NCI-H1436 treated with DMSO at 0.1 percent for 48 hours (cell line): ENCODE measurements at regions not wholly inside any gene's neighbourhood (a gene's known extent, or its start where the extent isn't known, plus 50 kb on each side); places are given as distances from the start of the nearest gene placed in this dataset.

Experiments
- DNase-seq: peaks from one replicate; lab custom pipeline; 2025; lab: John Stamatoyannopoulos, UW

DNA sequence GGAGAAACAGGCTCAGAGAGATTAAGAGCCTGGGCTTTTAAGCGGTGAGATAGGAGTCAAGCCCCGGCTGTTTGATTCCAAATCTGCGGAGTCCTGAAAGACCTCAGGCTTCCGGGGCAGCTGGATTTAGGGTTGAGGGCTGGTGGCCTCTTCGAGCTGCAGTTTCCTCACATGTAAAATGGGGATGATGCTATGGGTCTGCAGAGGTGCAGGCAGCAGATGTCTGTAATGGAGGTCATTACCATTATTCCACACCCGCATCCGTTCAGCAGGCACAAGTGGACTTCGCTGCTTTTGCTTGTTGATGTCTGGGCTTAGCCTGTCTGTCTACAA, 175.6 kb upstream of the HS6ST1 start:
- no peak for DNase-seq

DNA sequence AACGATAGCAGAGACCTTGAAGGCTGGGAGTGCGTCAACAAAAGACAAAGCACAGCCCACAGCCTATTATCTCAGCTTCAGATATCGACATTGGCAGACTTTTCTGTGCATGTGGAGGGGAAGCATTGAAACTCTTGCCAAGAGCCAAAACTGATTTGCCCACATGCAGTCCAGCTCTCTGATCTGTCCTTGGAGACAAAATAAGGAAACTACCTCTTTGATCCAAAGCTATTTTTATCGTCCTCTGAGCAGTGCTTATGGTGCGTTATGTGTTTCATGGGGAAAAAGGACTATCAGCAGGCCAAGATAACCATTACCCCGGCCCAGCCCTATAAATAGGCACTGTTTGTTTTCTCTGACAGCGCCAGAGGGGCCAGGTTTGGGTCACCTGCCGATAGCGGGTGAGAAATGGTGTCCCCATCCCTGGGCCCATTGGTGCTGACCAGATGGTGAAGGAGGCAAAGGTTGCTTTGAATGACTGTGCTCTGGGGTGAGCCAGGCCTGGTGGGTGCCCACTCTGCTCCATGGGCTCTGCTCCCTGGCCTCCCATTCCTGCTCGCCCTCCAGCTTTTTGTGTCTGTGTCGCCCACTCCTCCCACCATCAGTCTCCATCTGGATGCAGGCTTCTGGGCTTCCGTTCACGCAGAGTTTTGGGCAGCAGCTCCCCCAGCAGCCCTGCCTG, 176.1 kb upstream of the HS6ST1 start:
- DNase-seq = no peak

DNA sequence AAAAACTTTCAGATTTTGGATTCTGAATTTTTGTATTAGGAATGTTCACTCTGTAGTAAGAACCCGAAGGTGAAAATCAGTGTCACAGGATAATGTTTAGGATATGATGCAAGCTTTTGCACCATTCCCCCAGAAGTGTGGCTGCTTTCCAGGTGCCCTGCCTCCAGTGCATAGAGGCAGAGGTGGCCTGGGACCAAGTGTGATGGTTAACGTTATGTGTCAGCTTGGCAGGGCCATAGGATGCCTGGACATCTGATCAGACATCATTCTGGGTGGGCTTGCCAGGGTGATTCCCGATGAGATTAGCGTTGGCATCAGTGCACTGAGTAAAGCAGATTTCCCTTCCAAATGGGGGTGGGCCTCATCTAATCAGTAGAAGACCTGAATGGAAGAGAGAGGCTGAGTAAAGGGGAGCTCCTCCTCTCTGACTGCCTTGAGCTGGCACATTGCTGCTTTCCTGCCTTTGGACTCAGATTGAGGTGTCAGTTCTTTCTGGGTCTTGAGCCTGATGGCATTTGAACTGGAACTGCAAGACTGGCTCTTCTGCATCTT, 177.4 kb upstream of the HS6ST1 start:
- no peak for DNase-seq

- DNase-seq = no peak
These were observed 178.0 kb upstream of the HS6ST1 start for GRCh38 chr2:128496700-128497099.

DNA sequence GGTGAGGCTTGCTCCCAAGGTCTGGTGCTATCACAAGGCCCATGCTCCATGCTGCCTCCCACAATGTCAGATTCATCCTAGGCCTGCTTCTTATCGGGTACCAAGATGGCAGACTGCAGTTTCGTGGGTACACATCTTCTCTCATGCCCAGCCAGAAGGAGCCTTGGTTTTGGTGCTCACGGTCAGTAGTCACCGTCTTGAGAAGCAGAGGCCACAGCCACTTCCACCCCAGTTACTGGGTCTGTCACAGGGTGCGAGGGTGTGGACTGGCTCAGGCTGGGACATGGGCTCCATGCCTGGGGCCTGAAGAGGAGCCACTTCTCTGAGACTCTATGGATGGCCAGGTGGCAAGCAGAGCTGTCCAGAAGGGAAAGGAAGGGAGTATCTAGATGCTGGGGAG, 178.8 kb upstream of the HS6ST1 start:
- no peak for DNase-seq

- no peak for DNase-seq
These were observed 179.4 kb upstream of the HS6ST1 start for GRCh38 chr2:128498086-128498485.

DNA sequence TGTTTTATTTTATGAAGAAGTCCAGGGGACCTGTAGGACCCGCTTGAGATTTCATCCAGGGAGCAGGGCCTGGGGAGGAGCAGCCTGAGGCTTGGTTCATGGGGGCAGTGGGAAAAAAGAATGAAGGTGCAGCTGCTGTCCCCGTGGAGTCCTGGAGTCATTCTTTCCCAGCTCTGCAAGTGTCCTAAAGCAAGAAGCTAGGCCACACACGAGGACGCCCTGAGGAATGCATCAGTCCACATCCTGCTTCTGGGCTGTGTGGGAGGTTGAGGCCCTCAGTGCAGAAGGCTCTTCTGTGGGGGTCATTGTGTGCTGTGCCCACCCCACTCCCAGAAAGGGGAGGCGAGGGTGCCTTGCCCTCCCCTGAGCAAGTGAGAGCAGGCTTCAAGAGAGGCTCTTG, 179.9 kb upstream of the HS6ST1 start:
- DNase-seq = no peak

DNA sequence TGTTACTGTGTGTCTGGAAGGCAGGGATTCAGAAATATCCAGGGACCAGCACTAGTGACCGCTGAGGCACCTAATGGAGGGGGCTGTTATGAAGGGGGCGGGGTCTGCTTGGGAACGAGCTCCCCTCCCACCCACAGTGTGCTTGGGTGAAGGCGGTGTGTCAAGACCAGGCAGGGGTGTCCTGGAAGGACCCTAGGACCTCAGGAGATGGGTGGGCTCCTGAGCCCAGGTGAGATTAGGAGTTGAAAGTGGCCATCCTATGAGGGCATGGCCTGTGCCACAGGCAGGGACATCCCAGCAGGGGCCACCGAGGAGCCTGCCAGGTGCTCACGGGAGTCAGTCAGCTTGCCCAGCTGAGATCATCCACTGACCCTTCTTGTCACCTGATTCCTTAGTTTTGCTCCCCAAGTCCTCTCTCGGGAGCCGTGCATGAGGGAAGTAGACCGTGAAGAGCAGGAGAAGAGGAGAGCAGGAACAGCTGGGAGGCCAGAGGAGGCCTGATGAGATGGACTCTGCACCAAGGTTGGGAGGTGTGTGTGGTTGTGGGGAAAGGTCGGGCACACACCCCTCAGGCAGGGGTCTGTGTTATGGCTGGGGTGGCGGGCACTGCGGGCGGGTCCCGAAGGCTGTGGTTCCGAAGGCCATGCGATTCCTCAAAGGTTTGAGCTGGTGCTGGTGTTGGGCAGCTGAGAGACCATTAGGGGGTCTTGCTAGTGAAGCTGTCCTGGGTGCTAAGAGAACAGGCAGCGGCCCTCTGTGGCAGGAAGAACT, 180.9 kb upstream of the HS6ST1 start:
- no peak for DNase-seq

- no peak for DNase-seq
These were observed 181.6 kb upstream of the HS6ST1 start for GRCh38 chr2:128500138-128500800.

- DNase-seq = no peak
These were observed 182.5 kb upstream of the HS6ST1 start for GRCh38 chr2:128501006-128501690.

- no peak for DNase-seq
These were observed 183.0 kb upstream of the HS6ST1 start for GRCh38 chr2:128501700-128502099.

- DNase-seq = no peak
These were observed 183.5 kb upstream of the HS6ST1 start for GRCh38 chr2:128502200-128502599.

DNA sequence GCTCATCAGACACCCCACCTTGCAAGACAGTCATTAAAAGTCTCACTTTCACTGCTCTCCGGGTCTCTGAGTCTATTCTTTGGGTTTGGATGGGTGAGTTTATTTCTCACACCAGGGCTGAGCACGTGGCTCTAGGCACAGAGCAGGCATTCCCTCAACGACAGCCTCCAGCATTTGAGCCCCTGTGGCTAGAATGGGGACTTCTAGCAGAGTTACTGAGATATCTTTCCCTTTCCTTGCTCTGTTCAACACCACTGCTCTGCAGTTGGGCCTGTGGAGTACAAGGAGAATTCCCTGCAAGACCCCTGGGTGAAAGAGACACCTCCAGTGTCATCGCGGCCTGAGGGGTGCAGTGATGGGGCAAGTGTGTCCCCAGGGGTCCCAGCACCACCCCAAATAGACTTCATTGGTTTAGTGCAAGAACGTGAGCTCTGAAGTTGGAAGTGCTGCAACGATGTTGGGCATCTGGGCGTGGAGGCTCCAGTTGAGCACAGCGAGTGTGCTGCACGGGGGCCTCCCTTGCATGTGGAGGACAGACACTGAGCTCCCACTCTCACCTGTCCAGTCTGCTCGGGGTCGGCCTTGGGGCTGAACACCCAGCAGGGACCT, 184.1 kb upstream of the HS6ST1 start:
- no peak for DNase-seq

DNA sequence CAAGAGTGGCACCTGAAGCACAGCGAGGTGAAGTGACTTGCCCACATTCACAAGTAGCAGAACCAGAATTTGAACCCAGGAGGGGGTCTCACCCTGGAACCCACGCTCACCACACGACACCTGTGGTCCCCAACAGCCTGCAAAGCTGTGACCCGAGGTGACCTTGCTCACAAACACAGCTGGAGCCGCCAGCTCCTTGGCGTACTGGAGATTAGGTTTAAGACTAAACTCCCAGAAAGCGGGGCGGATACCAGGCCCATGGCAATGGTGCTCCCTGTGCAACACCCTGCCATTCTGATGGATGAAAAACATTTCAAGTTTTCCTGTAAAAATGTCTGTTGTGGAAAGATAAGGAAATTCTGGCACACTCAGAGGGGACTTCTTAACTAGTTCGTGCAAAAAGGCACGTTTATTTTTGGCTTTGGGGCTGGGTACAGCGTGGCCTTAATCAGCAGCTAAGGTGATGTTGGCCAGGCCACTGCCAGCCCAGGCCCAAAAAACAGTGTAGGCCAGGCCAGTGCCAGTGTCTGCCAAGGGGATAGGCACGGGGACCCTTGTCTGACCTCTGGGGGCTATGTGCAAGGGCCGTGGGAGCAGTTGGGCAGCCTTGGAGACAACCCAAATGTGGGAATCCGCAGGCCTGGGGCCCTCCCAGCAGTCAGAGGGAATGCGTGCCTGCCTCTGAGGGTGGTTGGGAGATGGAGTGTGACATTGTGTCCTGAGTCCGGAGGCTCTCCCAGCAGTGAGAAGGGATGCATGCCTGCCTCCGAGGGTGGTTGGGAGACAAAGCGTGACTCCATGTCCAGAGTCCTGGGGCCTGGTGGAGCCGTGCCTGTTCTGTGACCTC, 185.0 kb upstream of the HS6ST1 start:
- no peak for DNase-seq

DNA sequence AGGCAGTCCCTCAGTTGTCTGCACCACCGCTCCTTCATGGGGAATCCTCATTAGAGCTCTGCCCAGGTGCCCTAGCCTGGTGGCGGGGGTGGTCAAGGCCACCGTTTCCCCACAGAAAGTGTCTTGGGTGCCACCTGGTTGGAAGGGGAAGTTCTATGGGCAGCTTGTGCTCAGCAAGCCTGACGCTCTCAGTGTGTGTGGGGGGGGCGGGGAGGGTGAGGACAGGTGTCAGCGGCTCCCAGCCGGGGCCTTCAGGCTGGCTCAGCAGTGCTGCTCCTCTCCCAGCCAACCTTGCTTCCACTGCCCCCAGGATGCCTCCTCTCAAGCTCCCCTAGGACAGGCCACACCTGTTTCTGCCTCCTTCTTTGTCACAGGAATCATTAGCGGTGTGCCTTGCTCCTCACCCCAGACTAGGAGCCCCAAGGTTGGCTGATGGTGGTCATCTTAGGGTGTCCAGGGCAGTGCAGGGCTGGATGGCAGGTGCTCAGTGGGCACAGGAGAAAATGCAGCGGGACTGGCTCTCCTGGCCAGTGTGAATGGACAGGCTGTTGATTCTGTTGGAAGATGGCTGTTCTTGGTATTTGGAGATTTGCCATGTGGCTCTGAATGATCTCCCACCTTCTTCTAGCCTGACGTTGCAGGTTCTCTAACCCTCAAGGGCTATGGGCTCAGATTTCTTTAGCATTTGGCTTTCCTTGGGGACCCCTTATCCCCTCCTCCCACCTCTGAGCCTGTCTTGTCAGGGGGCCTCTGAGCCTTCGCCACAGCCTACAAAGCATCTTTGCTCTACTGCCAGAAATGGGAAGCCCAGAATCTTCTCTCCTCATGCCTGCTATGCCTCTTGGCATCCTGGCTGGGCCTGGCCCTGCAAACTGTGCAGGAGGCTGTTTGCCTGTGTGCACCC, 185.8 kb upstream of the HS6ST1 start:
- no peak for DNase-seq

GRCh38 chr2:128505150-128505490, 186.5 kb upstream of the HS6ST1 start:
- DNase-seq = no peak

DNA sequence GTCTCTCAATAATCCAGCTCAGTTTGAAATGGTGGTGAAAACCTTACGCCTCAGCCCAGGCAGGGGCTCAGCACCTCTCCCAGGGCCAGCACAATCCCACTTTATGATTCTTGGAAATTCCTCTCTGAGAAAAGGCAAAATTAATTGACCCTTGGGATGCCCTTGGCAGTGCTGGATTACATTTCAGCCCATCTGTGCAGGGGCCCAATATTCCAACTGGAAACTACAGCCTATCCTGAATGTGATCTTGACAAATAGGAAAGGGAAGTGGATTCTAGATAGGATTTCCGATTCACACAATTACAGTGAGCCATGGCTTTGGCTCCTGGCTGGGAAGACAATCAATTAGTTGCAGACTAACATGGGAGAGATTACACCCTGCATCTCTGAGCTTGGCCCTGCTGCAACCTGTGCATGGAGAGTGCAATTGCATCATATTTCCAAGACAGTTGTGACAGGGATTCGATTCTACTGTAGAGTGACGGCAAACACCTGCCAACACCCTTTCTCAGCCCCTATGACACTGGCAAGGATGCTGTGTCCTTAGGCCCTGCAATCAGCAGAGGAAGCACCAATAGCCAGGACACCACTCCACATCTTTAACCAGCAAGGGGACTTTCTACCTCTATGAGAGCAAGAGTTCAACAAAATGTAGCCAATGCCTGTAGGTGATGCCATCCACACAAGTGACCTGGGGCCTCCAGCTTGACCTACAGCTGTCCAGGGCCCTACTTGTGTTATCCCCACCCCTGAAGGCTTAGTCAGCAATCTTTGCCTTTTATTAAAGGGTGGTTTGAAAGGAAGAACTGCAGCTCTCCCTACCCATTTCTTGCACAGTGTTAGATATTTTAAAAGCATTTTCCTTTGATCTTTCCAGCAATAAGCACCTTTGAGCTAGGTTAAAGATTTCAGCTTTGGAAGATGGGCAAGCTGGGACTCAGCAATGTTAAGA, 187.2 kb upstream of the HS6ST1 start:
- DNase-seq = no peak

GRCh38 chr2:128506534-128506933, 187.9 kb upstream of the HS6ST1 start:
- no peak for DNase-seq
